Stimulated activated CD4-positive, alpha-beta T cell treated with anti-CD3 and anti-CD28 coated beads, Interleukin-1b, Interleukin-23, amount 100 ng/mL, for 1 hour (primary cell): ENCODE measurements at regions not wholly inside any gene's neighbourhood (a gene's known extent, or its start where the extent isn't known, plus 50 kb on each side); places are given as distances from the start of the nearest gene placed in this dataset.
"Not testable (repeated sequence)": the region's sequence is repeated elsewhere in the genome, so short reads cannot be mapped to it uniquely, and the experiment has no call there.

ENCODE experiments used
- DNase-seq, 2 donors: peaks; one replicate each; pipeline ENCODE4 v3.0.0-alpha.2; 2020; ENCODE audit warnings: low read depth in 2 of 2

- no peak for DNase-seq
These were observed 50.2 kb upstream of the FAM174B start for GRCh38 chr15:92705764-92706163.

- no peak for DNase-seq
These were observed 50.6 kb upstream of the FAM174B start for GRCh38 chr15:92706201-92706600.

- no peak for DNase-seq
These were observed 52.4 kb upstream of the FAM174B start for GRCh38 chr15:92707880-92708551.

GRCh38 chr15:92708635-92709034, 53.1 kb upstream of the FAM174B start:
- no peak for DNase-seq

- DNase-seq = no peak
These were observed 53.7 kb upstream of the FAM174B start for GRCh38 chr15:92709110-92709790.

GRCh38 chr15:92711457-92711831, 55.9 kb upstream of the FAM174B start:
- no peak for DNase-seq

- no peak for DNase-seq
These were observed 58.5 kb upstream of the FAM174B start for GRCh38 chr15:92714077-92714476.

- DNase-seq = peak; percentile 34 to 67
These were observed 59.2 kb upstream of the FAM174B start for GRCh38 chr15:92714477-92715401.

GRCh38 chr15:92715758-92716157, 60.2 kb upstream of the FAM174B start:
- DNase-seq = no peak

- DNase-seq = no peak
These were observed 63.4 kb upstream of the FAM174B start for GRCh38 chr15:92719021-92719420.

- DNase-seq = no peak
These were observed 68.6 kb upstream of the FAM174B start for GRCh38 chr15:92724144-92724543.

- no peak for DNase-seq
These were observed 69.6 kb upstream of the FAM174B start for GRCh38 chr15:92725171-92725570.

GRCh38 chr15:92728266-92728665, 72.7 kb upstream of the FAM174B start:
- DNase-seq = no peak

GRCh38 chr15:92733090-92733933, 77.7 kb upstream of the FAM174B start:
- DNase-seq = no peak

- DNase-seq = no peak
These were observed 78.5 kb upstream of the FAM174B start for GRCh38 chr15:92733934-92734521.

GRCh38 chr15:92739246-92739645, 83.7 kb upstream of the FAM174B start:
- not testable (repeated sequence) for DNase-seq

- DNase-seq = no peak
These were observed 90.3 kb upstream of the FAM174B start for GRCh38 chr15:92745845-92746271.

GRCh38 chr15:92747047-92747446, 91.5 kb upstream of the FAM174B start:
- DNase-seq = no peak

- DNase-seq = no peak
These were observed 93.6 kb upstream of the FAM174B start for GRCh38 chr15:92749216-92749615.

GRCh38 chr15:92749946-92750345, 94.4 kb upstream of the FAM174B start:
- DNase-seq = no peak

GRCh38 chr15:92751528-92751927, 96.0 kb upstream of the FAM174B start:
- DNase-seq = no peak
